SKM-1 treated with dmso at 0.1 percent for 144 hours (cell line): ENCODE measurements at regions not wholly inside any gene's neighbourhood (a gene's known extent, or its start where the extent isn't known, plus 50 kb on each side); places are given as distances from the start of the nearest gene placed in this dataset.
"Not testable (repeated sequence)": the region's sequence is repeated elsewhere in the genome, so short reads cannot be mapped to it uniquely, and the experiment has no call there.

ENCODE experiments used
- DNase-seq: peaks from one replicate; lab custom pipeline; 2025; ENCODE audit not compliant: unreplicated experiment; lab: John Stamatoyannopoulos, UW

GRCh38 chr12:115375186-115375991 lies 691.4 kb upstream of the TBX3 start:
- DNase-seq: no peak

DNA sequence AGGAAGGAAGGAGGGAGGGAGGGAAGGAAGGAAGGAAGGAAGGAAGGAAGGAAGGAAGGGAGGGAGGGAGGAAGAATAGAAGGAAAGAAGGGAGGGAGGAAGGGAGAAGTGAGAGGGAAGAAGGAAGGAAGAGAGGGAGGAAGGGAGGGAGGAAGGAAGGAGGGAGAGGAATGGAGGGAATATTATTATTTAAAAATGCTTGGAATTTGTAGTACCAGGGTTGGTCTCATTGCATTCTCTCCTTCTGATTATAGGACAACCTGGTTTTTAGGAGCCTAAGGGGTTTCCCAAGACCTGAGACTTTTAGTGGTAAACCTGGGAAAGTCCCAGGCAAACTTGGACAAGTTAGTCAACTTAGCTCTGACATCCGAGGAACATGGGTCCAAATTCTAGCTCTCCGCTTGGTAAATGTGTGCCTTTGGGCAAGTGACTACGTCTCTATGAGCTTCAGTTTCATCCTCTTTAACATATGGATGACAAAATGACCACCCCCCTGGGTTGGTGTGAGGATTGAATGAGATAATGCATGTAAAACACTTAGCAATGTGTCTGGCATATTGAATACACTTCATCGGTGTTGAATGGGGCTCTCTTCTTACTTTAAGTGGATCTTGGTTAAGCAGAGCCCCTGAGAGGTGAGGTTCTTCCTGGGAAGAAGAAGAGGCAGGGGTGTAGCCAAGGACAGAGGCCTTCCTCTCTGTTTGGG lies 690.7 kb upstream of the TBX3 start:
- no peak for DNase-seq

DNA sequence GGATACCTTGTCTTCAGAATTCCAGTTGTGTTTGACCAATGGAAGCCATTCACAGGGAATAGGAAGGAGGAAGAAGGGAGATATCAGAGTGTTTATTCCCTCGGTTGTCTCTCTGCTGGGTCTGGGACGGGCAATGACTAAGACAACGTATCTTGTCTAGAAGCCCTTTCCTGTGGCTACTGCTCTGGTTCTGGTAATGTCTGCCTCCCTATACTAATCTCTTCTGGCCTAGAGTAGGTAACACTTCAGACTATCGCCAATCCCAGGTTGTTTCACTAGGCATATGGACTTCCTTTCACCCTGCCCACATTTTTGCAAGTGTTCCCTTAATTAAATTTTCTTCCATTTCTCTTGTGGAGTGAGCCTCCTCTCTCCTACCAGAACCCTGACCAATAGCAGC lies 687.7 kb upstream of the TBX3 start:
- no peak for DNase-seq

DNA sequence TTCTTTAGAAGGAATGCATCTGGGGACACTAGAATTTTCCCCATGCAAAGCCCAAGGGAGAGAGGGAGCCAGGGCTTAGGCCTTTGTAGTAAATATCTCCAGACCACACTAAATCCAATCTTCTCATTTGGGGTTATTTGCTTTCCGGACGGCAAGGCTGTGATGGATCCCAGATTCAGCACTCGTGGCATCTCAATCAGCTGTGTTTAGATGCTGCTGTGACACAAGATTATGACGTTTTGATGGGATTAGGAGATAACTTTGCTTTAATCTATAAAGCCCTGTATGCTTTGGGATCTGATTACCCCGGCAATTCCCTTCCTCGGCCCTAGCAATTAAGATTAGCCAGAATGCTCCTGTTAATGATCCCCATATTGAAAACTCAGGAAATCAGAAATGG lies 686.7 kb upstream of the TBX3 start:
- DNase-seq: no peak

DNA sequence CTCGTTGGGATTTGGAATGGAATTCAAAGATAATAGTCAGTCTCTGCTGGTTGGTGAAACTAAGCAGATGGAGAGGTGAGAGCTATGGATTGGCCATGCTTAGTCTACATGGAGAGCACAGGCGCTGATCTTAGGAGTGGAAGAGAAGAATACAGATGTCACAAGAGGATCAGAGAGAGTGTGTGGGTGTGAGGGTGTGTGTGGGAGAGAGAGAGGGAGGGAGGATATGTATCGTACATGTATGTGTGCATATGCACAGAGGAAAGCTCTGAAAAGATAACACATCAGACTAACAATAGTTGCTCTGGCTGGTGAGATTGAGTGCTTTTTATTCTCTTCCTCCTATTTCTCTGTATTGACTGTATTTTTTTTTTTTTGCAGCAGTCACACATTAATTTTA lies 686.2 kb upstream of the TBX3 start:
- DNase-seq: no peak

GRCh38 chr12:115366277-115366676 lies 682.3 kb upstream of the TBX3 start:
- DNase-seq: not testable (repeated sequence)

DNA sequence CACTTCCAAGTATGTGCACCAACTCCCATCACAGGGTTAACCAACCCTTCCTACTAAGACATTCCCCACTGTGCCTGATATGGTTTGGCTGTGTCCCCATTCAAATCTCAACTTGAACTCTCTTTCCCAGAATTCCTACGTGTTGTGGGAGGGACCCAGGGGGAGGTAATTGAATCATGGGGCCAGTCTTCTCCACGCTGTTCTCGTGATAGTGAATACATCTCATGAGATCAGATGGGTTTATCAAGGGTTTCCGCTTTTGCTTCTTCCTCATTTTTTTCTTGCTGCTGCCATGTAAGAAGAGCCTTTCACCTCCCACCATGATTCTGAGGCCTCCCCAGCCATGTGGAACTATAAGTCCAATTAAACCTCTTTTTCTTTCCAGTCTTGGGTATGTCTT lies 681.8 kb upstream of the TBX3 start:
- not testable (repeated sequence) for DNase-seq

DNA sequence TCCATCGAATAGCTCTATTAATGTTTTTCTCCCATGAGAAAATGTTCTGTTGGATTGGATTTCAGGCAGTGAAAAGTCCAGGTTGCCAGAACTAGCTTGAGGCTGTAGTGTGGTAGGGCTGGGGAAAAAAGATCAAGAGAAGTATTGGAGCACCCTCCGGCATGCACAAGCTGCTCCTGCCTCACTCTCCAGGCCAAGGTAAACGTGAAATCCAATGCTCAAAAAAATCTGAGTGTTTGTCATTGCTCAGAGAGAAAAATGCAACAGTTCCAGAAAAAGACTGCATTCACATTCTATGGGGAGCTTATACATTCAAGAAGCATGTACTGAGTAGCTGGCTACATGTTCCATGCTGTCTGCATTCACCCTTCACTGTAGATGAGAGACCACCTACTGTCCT lies 680.9 kb upstream of the TBX3 start:
- DNase-seq: no peak

DNA sequence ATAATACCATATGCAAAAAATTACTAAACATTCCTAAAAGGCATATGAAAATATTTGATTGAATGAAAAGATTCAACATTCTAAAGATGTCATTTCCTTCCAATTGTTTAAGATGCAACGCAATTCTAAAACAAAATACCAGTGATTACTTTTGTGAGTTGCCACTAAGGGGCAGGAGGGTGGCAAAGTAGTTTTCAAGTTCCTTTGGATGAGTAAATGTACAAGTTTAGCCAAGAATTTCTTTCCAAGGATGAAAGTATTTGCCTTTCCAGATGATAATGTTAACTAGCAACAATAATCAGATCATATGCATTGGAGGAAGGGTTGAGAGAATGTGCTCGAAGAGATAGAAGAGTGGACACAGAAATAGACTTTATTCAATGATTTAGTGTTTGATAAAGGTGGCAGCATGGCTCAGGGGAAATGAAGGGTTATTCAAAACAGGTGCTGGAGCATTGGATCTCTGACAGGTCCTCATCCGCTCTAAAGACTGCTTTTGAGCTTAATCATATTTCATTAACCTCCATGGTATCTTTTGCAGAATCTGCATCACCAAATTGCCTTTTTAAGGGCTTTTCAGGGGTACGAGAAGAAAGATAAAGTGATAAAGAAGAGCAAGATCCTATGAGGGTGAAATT lies 678.5 kb upstream of the TBX3 start:
- no peak for DNase-seq

- DNase-seq: no peak
Observed at GRCh38 chr12:115357681-115358080, 673.7 kb upstream of the TBX3 start.

DNA sequence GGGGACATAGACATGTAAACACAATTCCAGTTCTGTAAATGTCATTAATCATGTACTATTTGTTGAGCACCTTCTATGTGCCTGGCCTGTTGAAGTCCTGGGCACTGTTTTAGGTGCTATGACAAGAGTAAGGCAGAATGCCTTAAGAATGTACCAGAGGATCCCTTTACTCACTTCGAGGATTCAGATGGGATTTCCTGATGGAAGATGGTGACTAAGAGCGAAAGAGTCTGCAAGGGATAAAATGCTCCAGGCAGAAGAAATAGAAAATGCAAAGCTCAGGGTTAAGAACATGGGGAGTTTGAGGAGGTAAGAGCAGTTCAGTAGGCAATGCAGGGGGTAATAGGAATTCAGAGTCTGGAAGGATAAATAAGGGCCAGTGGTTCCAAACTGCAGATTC lies 671.3 kb upstream of the TBX3 start:
- DNase-seq: no peak

GRCh38 chr12:115354007-115354890 lies 670.3 kb upstream of the TBX3 start:
- no peak for DNase-seq

DNA sequence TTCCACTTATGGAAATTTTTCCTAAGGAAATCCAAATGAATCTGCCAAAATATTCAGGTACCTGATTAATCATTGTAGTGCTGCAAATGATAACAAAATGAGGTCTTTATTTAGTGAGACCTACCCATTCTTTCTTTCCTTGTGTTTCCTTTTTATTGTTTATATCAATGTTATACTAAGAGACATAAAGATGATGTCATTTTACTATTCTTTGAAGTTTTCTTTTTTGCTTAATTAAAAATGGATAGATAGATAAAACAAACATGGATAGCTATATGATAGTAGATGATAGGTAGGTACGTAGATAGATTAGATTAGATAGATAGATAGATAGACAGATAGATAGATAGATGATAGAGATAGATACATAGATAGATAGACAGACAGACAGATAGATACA lies 669.5 kb upstream of the TBX3 start:
- no peak for DNase-seq

- DNase-seq: no peak
Observed at GRCh38 chr12:115351514-115352077, 667.6 kb upstream of the TBX3 start.

- DNase-seq: no peak
Observed at GRCh38 chr12:115349711-115350110, 665.7 kb upstream of the TBX3 start.

DNA sequence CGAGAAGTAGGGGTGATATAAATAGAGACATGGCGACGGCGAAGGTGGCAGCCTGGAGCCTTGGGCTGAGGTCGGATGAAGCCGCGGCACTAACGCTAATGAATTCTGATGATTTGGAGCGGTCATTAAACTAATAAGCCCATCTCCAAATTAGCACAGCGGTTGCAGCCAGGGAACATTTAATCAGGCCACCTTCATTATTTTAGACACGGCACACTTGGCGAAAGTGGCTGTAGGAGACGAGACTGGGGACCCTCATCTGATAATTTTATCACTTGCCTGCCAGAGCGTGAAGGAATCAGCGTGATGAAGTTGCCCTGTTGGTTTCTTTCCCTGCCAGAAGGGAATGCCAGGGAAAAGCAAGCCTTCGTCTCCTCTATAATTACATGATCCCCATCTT lies 664.3 kb upstream of the TBX3 start:
- no peak for DNase-seq

- DNase-seq: no peak
Observed at GRCh38 chr12:115343601-115344000, 659.6 kb upstream of the TBX3 start.

- DNase-seq: no peak
Observed at GRCh38 chr12:115343008-115343407, 659.0 kb upstream of the TBX3 start.

GRCh38 chr12:115341442-115341841 lies 657.5 kb upstream of the TBX3 start:
- no peak for DNase-seq

- no peak for DNase-seq
Observed at GRCh38 chr12:115338566-115339294, 654.8 kb upstream of the TBX3 start.
